Mesothelial cell of epicardium (in vitro differentiated cells): ENCODE measurements at regions not wholly inside any gene's neighbourhood (a gene's known extent, or its start where the extent isn't known, plus 50 kb on each side); places are given as distances from the start of the nearest gene placed in this dataset.

Experiments used
- DNase-seq, 2 experiments: peaks; one replicate each; pipeline ENCODE4 v3.0.0; 2021; ENCODE audit warnings: low spot score in 2 of 2; ENCODE audit not compliant: unreplicated experiment in 2 of 2
- H3K27ac Mint-ChIP-seq: 2 replicates; pipeline ENCODE4 v1.8.0; 2021; ENCODE audit warnings: mixed read lengths
- H3K27me3 Mint-ChIP-seq: 2 replicates; pipeline ENCODE4 v1.8.0; 2021; ENCODE audit warnings: low read depth, mixed read lengths
- H3K36me3 Mint-ChIP-seq: 2 replicates; pipeline ENCODE4 v1.8.0; 2021; ENCODE audit warnings: mixed read lengths
- H3K4me1 Mint-ChIP-seq: 2 replicates; pipeline ENCODE4 v1.8.0; 2021; ENCODE audit warnings: mixed read lengths
- H3K4me3 Mint-ChIP-seq: 2 replicates; pipeline ENCODE4 v1.8.0; 2021; ENCODE audit warnings: mild to moderate bottlenecking, moderate library complexity, mixed read lengths
- H3K9me3 Mint-ChIP-seq: 2 replicates; pipeline ENCODE4 v1.8.0; 2021; ENCODE audit warnings: mixed read lengths
- TF ChIP-seq, protein P1 (sequence below): fragments of 200-600 bp; sonication (generic); IDR thresholded peaks from one replicate; pipeline ENCODE4 v1.5.0; 2021; ENCODE audit warnings: antibody characterized with exemption; ENCODE audit not compliant: unreplicated experiment

DNA sequence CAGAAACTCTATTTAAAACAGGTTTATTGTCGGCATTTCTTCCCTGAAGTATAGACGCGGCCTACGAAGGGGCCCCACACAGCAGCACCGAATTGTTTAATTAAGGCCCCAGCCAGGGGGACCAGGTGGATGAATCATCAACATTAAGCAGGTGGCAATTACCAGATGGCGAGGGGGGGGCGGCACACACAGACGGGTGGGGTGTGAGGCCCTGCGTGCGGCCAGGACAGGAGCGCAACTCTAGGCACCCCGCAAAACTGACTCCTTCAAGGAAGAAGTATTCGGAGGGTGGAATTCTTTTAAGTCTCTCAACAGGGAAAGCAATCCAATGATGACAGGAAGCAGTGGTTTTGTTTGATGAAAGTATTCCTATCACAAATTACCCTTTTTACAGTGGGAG, 830.4 kb downstream of the GALR1 start:
- no peak overlapping the region for H3K27ac Mint-ChIP-seq
- H3K36me3 Mint-ChIP-seq, result no peaks in the 10 kb centered on the region
- TF ChIP-seq, protein P1, sequence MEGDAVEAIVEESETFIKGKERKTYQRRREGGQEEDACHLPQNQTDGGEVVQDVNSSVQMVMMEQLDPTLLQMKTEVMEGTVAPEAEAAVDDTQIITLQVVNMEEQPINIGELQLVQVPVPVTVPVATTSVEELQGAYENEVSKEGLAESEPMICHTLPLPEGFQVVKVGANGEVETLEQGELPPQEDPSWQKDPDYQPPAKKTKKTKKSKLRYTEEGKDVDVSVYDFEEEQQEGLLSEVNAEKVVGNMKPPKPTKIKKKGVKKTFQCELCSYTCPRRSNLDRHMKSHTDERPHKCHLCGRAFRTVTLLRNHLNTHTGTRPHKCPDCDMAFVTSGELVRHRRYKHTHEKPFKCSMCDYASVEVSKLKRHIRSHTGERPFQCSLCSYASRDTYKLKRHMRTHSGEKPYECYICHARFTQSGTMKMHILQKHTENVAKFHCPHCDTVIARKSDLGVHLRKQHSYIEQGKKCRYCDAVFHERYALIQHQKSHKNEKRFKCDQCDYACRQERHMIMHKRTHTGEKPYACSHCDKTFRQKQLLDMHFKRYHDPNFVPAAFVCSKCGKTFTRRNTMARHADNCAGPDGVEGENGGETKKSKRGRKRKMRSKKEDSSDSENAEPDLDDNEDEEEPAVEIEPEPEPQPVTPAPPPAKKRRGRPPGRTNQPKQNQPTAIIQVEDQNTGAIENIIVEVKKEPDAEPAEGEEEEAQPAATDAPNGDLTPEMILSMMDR, result no peak
- H3K4me1 Mint-ChIP-seq, result no peaks in the 10 kb centered on the region
- H3K9me3 Mint-ChIP-seq, result no peaks in the 10 kb centered on the region
- H3K27me3 Mint-ChIP-seq, result peaks cover 15% of the 10 kb centered on the region
- DNase-seq, result no peak
- no peak overlapping the region for H3K4me3 Mint-ChIP-seq

DNA sequence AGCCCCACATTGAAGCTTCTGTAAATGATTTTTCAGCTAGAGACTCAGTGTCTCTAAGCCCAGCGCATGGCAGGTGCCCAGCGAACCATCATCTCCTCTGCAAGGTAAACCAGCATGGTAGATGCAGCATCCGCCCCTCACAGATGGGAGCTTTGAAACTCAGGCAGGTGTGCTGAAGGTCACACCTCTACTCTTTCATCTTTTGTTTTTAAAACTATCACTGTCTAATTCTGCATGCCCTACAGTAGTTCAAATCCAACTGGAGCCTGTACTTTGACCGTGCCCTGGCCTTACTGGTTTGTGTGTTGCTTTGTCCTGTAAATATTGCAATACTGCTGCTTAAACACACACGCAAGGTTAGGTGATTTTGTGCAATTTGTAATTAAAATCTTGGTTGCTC, 831.1 kb downstream of the GALR1 start:
- no peak for DNase-seq
- H3K27me3 Mint-ChIP-seq, result peaks cover 10% of the 10 kb centered on the region
- H3K9me3 Mint-ChIP-seq, result no peaks in the 10 kb centered on the region

DNA sequence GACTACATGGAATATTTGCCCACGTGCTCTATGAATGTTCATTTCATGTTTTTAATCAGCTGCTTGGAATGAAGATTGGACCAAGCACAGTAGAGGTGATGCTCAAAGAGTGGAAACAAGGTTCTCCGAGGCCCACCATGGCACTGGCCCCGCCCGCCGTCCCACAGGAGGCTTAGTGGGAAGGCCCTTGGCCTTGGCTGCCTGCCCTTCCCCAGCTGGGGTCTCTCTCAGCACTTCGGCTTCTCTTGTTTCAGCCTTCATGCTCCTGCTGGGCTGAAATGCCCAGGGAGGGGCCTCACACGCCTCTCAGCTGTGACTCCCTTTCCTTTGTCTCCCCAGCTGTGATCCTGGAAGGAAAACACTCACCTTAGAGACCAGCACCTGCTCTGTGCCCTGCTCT, 833.2 kb downstream of the GALR1 start:
- DNase-seq, result no peak
- H3K36me3 Mint-ChIP-seq, result no peaks in the 10 kb centered on the region
- peaks cover 8% of the 10 kb centered on the region for H3K27me3 Mint-ChIP-seq
- TF ChIP-seq, protein P1, result no peak
- H3K4me3 Mint-ChIP-seq, result no peak overlapping the region
- H3K9me3 Mint-ChIP-seq, result no peaks in the 10 kb centered on the region
- H3K4me1 Mint-ChIP-seq, result no peaks in the 10 kb centered on the region
- H3K27ac Mint-ChIP-seq, result no peak overlapping the region

More for the DNA sequence above, 831.1 kb downstream of the GALR1 start:
- no peak overlapping the region for H3K27ac Mint-ChIP-seq
- TF ChIP-seq, protein P1, result no peak
- H3K36me3 Mint-ChIP-seq, result no peaks in the 10 kb centered on the region
- H3K4me3 Mint-ChIP-seq, result no peak overlapping the region
- no peaks in the 10 kb centered on the region for H3K4me1 Mint-ChIP-seq

DNA sequence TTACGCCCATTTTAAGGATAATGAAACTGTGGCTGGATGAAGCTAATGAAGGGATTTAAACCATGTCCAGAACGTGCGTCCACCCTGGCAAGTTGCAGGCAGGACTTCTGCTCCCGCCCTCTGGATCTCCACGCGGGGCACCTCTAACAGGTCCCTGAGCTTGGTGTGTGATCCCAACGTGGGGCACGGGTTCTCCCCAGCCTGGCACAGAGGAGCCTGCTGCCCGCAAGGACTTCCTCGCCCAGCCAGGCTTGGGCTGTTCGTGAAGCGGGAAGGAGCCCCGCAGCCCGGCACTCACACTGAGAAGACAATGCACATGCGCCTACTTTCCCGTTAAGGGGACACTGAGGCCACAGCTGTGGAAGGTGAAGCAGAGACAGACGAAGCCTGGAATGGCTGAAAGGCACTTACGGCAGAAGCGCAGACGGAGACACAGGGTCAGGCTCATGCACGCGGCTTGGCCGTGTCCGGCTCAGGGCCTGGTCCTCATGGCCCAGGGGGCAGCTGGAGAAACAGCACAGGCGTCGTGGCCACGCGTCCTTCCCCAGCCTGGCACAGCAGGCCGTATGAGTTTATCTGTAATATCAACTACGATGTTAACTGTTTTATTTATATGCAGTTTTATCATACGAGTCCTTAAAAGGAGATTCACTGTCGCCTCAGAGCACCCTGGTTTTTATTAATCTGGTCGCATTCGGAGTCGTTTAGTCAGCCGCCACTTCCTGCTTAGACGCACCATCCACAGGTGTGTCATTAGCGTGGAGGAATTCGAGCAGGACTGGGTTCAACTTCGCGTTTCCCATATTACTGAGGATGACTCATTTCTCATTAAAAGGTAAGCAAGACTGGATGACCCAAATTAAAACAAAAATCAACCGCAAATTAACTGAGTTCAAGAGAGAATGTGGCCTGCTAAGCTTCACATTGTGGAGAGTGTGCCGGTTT, 835.9 kb downstream of the GALR1 start:
- Mint-ChIP-seq H3K36me3 (no peaks in the 10 kb centered on the region), H3K27me3 (no peaks in the 10 kb centered on the region), H3K4me3 (no peak overlapping the region), H3K27ac (no peak overlapping the region), H3K4me1 (peaks cover 4% of the 10 kb centered on the region), H3K9me3 (no peaks in the 10 kb centered on the region)
- no peak for DNase-seq
- TF ChIP-seq, protein P1, result no peak

DNA sequence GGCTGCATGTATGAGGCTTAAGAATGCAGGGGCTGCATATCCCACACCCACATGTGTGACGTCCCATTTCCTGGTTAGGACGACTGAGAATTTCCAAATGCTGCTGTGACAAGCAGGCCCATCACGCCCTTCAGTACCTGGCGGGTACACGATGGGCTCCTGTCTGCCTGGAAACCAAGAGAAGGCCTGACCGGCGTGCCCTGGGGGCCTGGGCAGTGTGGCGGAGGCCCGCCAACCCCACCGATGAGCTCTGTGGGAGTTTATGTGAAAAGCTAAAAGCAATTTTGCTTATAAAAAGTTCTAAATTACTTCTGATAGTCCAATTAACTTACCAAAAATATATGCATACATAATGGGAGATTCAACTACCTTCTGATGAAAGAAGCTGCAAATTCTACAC, 837.3 kb downstream of the GALR1 start:
- H3K36me3 Mint-ChIP-seq, result no peaks in the 10 kb centered on the region
- H3K27ac Mint-ChIP-seq, result no peak overlapping the region
- H3K4me3 Mint-ChIP-seq, result no peak overlapping the region
- TF ChIP-seq, protein P1, result no peak
- no peaks in the 10 kb centered on the region for H3K9me3 Mint-ChIP-seq
- H3K4me1 Mint-ChIP-seq, result peaks cover 11% of the 10 kb centered on the region
- no peaks in the 10 kb centered on the region for H3K27me3 Mint-ChIP-seq
- DNase-seq, result no peak
